OCI-LY7 (cell line): ENCODE measurements at regions not wholly inside any gene's neighbourhood (a gene's known extent, or its start where the extent isn't known, plus 50 kb on each side); places are given as distances from the start of the nearest gene placed in this dataset.

Experiments used
- BruUV-seq: library from RNA; stranded (reverse); fragments of 400-500 nt; replicated peaks from 2 replicates; lab custom pipeline; 2021; lab: Mats Ljungman, UMichigan
- CTCF ChIA-PET: fragments of 300-600 bp; sonication (Branson Sonifier 250); formaldehyde crosslinking; loops from one replicate; lab custom pipeline; 2022; ENCODE audit warnings: antibody characterized with exemption; ENCODE audit not compliant: unreplicated experiment; lab: Charles Lee
- POLR2A ChIA-PET: fragments of 300-600 bp; sonication (Branson Sonifier 250); formaldehyde crosslinking; loops from one replicate; lab custom pipeline; 2022; ENCODE audit warnings: antibody characterized with exemption; lab: Charles Lee
- DNase-seq: peaks from one replicate; pipeline ENCODE4 v3.0.0-alpha.2; 2015; ENCODE audit warnings: low spot score
- H2AFZ ChIP-seq: fragments of 200-600 bp; sonication (generic), shearing (Covaris generic); 2 replicates; pipeline ENCODE4 v1.6.1; 2014; ENCODE audit warnings: mild to moderate bottlenecking, antibody characterized with exemption, low read length, moderate library complexity
- H3K27ac ChIP-seq: fragments of 200-600 bp; sonication (generic); 2 replicates; pipeline ENCODE4 v1.5.1; 2014; ENCODE audit warnings: mixed run types, low read depth, mild to moderate bottlenecking, moderate library complexity, low read length, inconsistent platforms; ENCODE audit not compliant: poor library complexity, severe bottlenecking
- H3K36me3 ChIP-seq: fragments of 200-600 bp; sonication (generic); 2 replicates; pipeline ENCODE4 v1.6.1; 2014; ENCODE audit warnings: mild to moderate bottlenecking, antibody characterized with exemption, low read length, moderate library complexity, mixed read lengths; ENCODE audit not compliant: insufficient read depth
- H3K4me1 ChIP-seq: fragments of 200-600 bp; sonication (generic); 2 replicates; pipeline ENCODE4 v1.5.1; 2014; ENCODE audit warnings: mild to moderate bottlenecking, low read length; ENCODE audit not compliant: insufficient read depth, poor library complexity, severe bottlenecking
- H3K4me2 ChIP-seq: fragments of 200-600 bp; sonication (generic); 2 replicates; pipeline ENCODE4 v1.6.1; 2014; ENCODE audit warnings: mild to moderate bottlenecking, low read length
- H3K4me3 ChIP-seq: fragments of 200-600 bp; sonication (generic); 2 replicates; pipeline ENCODE4 v1.5.1; 2014; ENCODE audit warnings: mild to moderate bottlenecking, low read depth, low read length; ENCODE audit not compliant: poor library complexity, severe bottlenecking
- H3K79me2 ChIP-seq: fragments of 200-600 bp; sonication (generic); 2 replicates; pipeline ENCODE4 v1.6.1; 2016; ENCODE audit warnings: low read depth, mild to moderate bottlenecking, low read length, moderate library complexity, mixed read lengths; ENCODE audit not compliant: insufficient read depth
- H3K9me2 ChIP-seq: fragments of 200-600 bp; sonication (generic); 2 replicates; pipeline ENCODE4 v1.6.1; 2016; ENCODE audit warnings: mild to moderate bottlenecking, low read length, mixed read lengths; ENCODE audit not compliant: insufficient read depth
- H3K9me3 ChIP-seq: fragments of 200-600 bp; sonication (generic); 2 replicates; pipeline ENCODE4 v1.6.1; 2014; ENCODE audit warnings: mild to moderate bottlenecking, mixed run types, low read length, mixed read lengths
- H4K20me1 ChIP-seq: fragments of 200-600 bp; sonication (generic); 2 replicates; pipeline ENCODE4 v1.6.1; 2014; ENCODE audit warnings: mild to moderate bottlenecking, antibody characterized with exemption, low read length, moderate library complexity, mixed read lengths; ENCODE audit not compliant: insufficient read depth
- CTCF ChIP-seq: fragments of 200-600 bp; sonication (generic); conservative IDR thresholded peaks from 2 replicates; pipeline ENCODE4 v1.5.1; 2014; ENCODE audit warnings: mild to moderate bottlenecking, antibody characterized with exemption, low read length, moderate library complexity, mixed read lengths
- EZH2phosphoT487 ChIP-seq: fragments of 200-600 bp; sonication (generic); IDR thresholded peaks from 2 replicates; pipeline ENCODE4 v1.6.1; 2018; ENCODE audit warnings: low read depth, borderline replicate concordance, mild to moderate bottlenecking, mixed run types, antibody characterized with exemption, low read length, moderate library complexity, mixed read lengths
- intact Hi-C: fragments of 100-400 bp; cut with micrococcal nuclease; formaldehyde crosslinking; loops from one replicate; pipeline ENCODE4 v1.10.0; 2022; ENCODE audit not compliant: unreplicated experiment

GRCh38 chr9:115922444-115922843 lies 231.1 kb upstream of the PAPPA start:
- Histone ChIP-seq H3K79me2 (no peaks in the 10 kb centered on the region), H3K9me3 (no peaks in the 10 kb centered on the region), H3K9me2 (no peaks in the 10 kb centered on the region), H3K4me3 (no peak overlapping the region), H3K4me2 (no peak overlapping the region), H4K20me1 (no peaks in the 10 kb centered on the region), H3K36me3 (no peaks in the 10 kb centered on the region), H3K27ac (no peak overlapping the region), H3K4me1 (no peaks in the 10 kb centered on the region), H2AFZ (no peak overlapping the region)
- TF ChIP-seq CTCF: no peak
- no peak for TF ChIP-seq EZH2phosphoT487
- no peak for DNase-seq
- POLR2A ChIA-PET: interaction anchor here (0.7 kb wide), 2 partner anchors 12 to 14 kb away, joined by 4 read pairs; no protein-coding TSS in a partner anchor
- CTCF ChIA-PET: no interaction called here
- no TSS peak for BruUV-seq
- intact Hi-C loops: no loop called here

- POLR2A ChIA-PET: no interaction called here
- intact Hi-C loops: no loop called here
Observed at GRCh38 chr9:115923410-115923809, 230.2 kb upstream of the PAPPA start.

More at GRCh38 chr9:115923410-115923809, 230.2 kb upstream of the PAPPA start:
- DNase-seq: no peak
- Histone ChIP-seq H3K4me3 (no peak overlapping the region), H2AFZ (no peak overlapping the region), H3K9me3 (no peaks in the 10 kb centered on the region), H3K79me2 (no peaks in the 10 kb centered on the region), H3K27ac (no peak overlapping the region), H4K20me1 (no peaks in the 10 kb centered on the region), H3K36me3 (no peaks in the 10 kb centered on the region), H3K4me2 (no peak overlapping the region), H3K4me1 (no peaks in the 10 kb centered on the region), H3K9me2 (no peaks in the 10 kb centered on the region)
- TF ChIP-seq EZH2phosphoT487: no peak
- no peak for TF ChIP-seq CTCF
- no TSS peak for BruUV-seq
- CTCF ChIA-PET: no interaction called here
